ENCODE measurements at regions not wholly inside any gene's neighbourhood (a gene's known extent, or its start where the extent isn't known, plus 50 kb on each side); places are given as distances from the start of the nearest gene placed in this dataset.

DNA sequence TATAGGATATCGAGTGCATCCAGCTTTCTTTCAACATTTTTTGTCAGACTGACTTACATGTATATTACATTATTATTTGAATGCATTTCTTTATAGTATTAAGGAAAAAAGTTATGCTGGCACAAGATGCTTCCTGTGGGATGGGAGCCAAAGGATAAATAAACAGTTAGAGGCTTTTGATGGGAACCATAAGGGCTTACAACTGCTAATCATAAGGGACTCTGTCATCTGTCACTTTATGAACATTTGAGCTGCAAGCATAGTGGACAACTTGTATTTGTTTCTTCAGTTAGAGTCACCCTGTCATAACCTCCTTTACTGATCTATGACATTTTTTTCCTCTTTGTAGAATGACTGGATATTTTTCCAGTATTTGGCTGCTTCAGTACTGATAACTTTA is 132.4 kb upstream of the CHORDC1 start:
- H2AK5ac ChIP-seq (ENCODE audit: low read depth, low read length), result no peak overlapping the region
- H3K4me2 ChIP-seq (ENCODE audit: low read depth, low read length), result no peak overlapping the region
- dilution Hi-C loops (cut with HindIII; ENCODE audit: low sequenced_read_pairs, unreplicated experiment) (no loop called here), in situ Hi-C loops (cut with MboI; ENCODE audit: low sequenced_read_pairs) (no loop called here), intact Hi-C loops (cut with micrococcal nuclease) (no loop called here)
- H2BK120ac ChIP-seq (ENCODE audit: low read depth, low read length), result no peak overlapping the region
- H4K91ac ChIP-seq (ENCODE audit: insufficient read depth, low read depth, low read length), result no peak overlapping the region
- no peak overlapping the region for H2BK5ac ChIP-seq (ENCODE audit: low read depth, low read length, poor library complexity, severe bottlenecking)
- H3K18ac ChIP-seq (ENCODE audit: low read depth, low read length), result no peak overlapping the region
- H2BK15ac ChIP-seq (ENCODE audit: low read depth, low read length), result no peak overlapping the region
- no peaks in the 10 kb centered on the region for H3K27me3 ChIP-seq (ENCODE audit: control insufficient read depth, insufficient read depth, low read length)
- no peak for DNase-seq
- H4K20me1 ChIP-seq (ENCODE audit: insufficient read depth, low read length), result no peaks in the 10 kb centered on the region
- H3K9me3 ChIP-seq (ENCODE audit: control insufficient read depth, insufficient read depth, low read length), result peaks cover 2% of the 10 kb centered on the region
- H4K8ac ChIP-seq (ENCODE audit: low read depth in 2 of 2, low read length in 2 of 2), result no peak overlapping the region
- no CpG with 5 or more reads among the region's 1 CpG for WGBS, 2 experiments (ENCODE audit: extremely low coverage in 2 of 2, insufficient read length in 1 of 2)
- no peak overlapping the region for H4K5ac ChIP-seq (ENCODE audit: low read depth, low read length)
- H2BK20ac ChIP-seq (ENCODE audit: low read depth, low read length), result no peak overlapping the region
- H3K27ac ChIP-seq (ENCODE audit: insufficient read depth, low read length), result no peak overlapping the region
- no peak overlapping the region for H3K4me3 ChIP-seq (ENCODE audit: insufficient read depth, low read depth, low read length)
- H3K56ac ChIP-seq (ENCODE audit: extremely low read depth, insufficient read depth, low read length), result no peak overlapping the region
- no peak overlapping the region for H3K14ac ChIP-seq (replicated peaks; ENCODE audit: low read depth, low read length)
- ChIA-PET CTCF (no interaction called here), POLR2A (ENCODE audit: unreplicated experiment) (no interaction called here)
- ATAC-seq (ENCODE audit: low read depth), result no peak
- BruUV-seq (replicated peaks), result no TSS peak
- TF ChIP-seq, protein P1, sequence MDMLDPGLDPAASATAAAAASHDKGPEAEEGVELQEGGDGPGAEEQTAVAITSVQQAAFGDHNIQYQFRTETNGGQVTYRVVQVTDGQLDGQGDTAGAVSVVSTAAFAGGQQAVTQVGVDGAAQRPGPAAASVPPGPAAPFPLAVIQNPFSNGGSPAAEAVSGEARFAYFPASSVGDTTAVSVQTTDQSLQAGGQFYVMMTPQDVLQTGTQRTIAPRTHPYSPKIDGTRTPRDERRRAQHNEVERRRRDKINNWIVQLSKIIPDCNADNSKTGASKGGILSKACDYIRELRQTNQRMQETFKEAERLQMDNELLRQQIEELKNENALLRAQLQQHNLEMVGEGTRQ (IDR thresholded peaks at IDR 0.05; ENCODE audit: low read depth, low read length), result no peak
- TF ChIP-seq MAFK (IDR thresholded peaks at IDR 0.05; ENCODE audit: low read depth, low read length) (no peak), MXI1 (IDR thresholded peaks at IDR 0.05; ENCODE audit: borderline replicate concordance, low read depth, low read length) (no peak), MAZ (IDR thresholded peaks at IDR 0.05; ENCODE audit: borderline replicate concordance, low read depth, low read length) (no peak), SMC3 (IDR thresholded peaks at IDR 0.05; ENCODE audit: low read depth, low read length) (no peak), RFX5 (IDR thresholded peaks at IDR 0.05; ENCODE audit: low read depth, low read length) (no peak), RAD21 (IDR thresholded peaks at IDR 0.05; ENCODE audit: low read length) (no peak), RCOR1 (IDR thresholded peaks at IDR 0.05; ENCODE audit: insufficient replicate concordance, low read length) (no peak), NFE2L2 (IDR thresholded peaks at IDR 0.05; ENCODE audit: low read depth, low read length) (no peak), CEBPB (IDR thresholded peaks at IDR 0.05; ENCODE audit: low read depth, low read length) (no peak), BHLHE40 (IDR thresholded peaks at IDR 0.05; ENCODE audit: low read depth, low read length) (no peak), FOS (IDR thresholded peaks at IDR 0.05; ENCODE audit: low read depth, low read length) (no peak), POLR2A (IDR thresholded peaks at IDR 0.05; ENCODE audit: low read depth, low read length) (no peak), CHD1 (IDR thresholded peaks at IDR 0.05; ENCODE audit: low read depth, low read length) (no peak)
- TF ChIP-seq, protein P2, sequence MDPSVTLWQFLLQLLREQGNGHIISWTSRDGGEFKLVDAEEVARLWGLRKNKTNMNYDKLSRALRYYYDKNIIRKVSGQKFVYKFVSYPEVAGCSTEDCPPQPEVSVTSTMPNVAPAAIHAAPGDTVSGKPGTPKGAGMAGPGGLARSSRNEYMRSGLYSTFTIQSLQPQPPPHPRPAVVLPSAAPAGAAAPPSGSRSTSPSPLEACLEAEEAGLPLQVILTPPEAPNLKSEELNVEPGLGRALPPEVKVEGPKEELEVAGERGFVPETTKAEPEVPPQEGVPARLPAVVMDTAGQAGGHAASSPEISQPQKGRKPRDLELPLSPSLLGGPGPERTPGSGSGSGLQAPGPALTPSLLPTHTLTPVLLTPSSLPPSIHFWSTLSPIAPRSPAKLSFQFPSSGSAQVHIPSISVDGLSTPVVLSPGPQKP (IDR thresholded peaks at IDR 0.05; ENCODE audit: borderline replicate concordance, low read depth, low read length), result no peak
- TF ChIP-seq, protein P3, sequence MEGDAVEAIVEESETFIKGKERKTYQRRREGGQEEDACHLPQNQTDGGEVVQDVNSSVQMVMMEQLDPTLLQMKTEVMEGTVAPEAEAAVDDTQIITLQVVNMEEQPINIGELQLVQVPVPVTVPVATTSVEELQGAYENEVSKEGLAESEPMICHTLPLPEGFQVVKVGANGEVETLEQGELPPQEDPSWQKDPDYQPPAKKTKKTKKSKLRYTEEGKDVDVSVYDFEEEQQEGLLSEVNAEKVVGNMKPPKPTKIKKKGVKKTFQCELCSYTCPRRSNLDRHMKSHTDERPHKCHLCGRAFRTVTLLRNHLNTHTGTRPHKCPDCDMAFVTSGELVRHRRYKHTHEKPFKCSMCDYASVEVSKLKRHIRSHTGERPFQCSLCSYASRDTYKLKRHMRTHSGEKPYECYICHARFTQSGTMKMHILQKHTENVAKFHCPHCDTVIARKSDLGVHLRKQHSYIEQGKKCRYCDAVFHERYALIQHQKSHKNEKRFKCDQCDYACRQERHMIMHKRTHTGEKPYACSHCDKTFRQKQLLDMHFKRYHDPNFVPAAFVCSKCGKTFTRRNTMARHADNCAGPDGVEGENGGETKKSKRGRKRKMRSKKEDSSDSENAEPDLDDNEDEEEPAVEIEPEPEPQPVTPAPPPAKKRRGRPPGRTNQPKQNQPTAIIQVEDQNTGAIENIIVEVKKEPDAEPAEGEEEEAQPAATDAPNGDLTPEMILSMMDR (conservative IDR thresholded peaks at IDR 0.05; ENCODE audit: low read depth, low read length), result no peak
- no peak overlapping the region for H3K23ac ChIP-seq (ENCODE audit: low read depth, low read length)
- no peak overlapping the region for H2AFZ ChIP-seq (replicated peaks; ENCODE audit: low read length, poor library complexity)
- no peaks in the 10 kb centered on the region for H3K9me1 ChIP-seq (ENCODE audit: insufficient read depth, low read length)
- no peak overlapping the region for H3K9ac ChIP-seq (ENCODE audit: low read depth, low read length)
- no peak overlapping the region for H2AK9ac ChIP-seq (replicated peaks; ENCODE audit: low read depth, low read length, poor library complexity)
- H3K4ac ChIP-seq (ENCODE audit: low read depth, low read length), result no peak overlapping the region
- H3K36me3 ChIP-seq (ENCODE audit: control insufficient read depth, insufficient read depth, low read length), result no peaks in the 10 kb centered on the region
- no peaks in the 10 kb centered on the region for H3K79me1 ChIP-seq (ENCODE audit: low read depth in 1 of 2, low read length in 2 of 2)
- no peaks in the 10 kb centered on the region for H3K4me1 ChIP-seq (ENCODE audit: control insufficient read depth, insufficient read depth, low read length)

All from IMR-90 (cell line).